ENCODE measurements at regions not wholly inside any gene's neighbourhood (a gene's known extent, or its start where the extent isn't known, plus 50 kb on each side); places are given as distances from the start of the nearest gene placed in this dataset.
A peak's percentile ranks its signal among the peaks of the same experiment; 100 is the strongest.
"Not testable (repeated sequence)": the region's sequence is repeated elsewhere in the genome, so short reads cannot be mapped to it uniquely, and the experiment has no call there.

GRCh38 chr9:115531410-115532125 is 413.6 kb upstream of the TNC start:
- H3K4me1 Mint-ChIP-seq: no peaks in the 10 kb centered on the region
- peaks cover 0 to 8% (median 3%) of the 10 kb centered on the region in 6 donors for H3K9me3 Mint-ChIP-seq
- H3K27ac Mint-ChIP-seq: no peak overlapping the region
- no peak for DNase-seq
- H3K36me3 Mint-ChIP-seq: no peaks in the 10 kb centered on the region
- no peak overlapping the region for H3K4me3 Mint-ChIP-seq
- H3K27me3 Mint-ChIP-seq (ENCODE audit: low read depth in 3 of 3): peaks cover 0 to 6% (median 0%) of the 10 kb centered on the region in 3 donors

- H3K4me3 Mint-ChIP-seq: no peak overlapping the region
- H3K27me3 Mint-ChIP-seq (ENCODE audit: low read depth in 3 of 3): peaks cover 0 to 6% (median 0%) of the 10 kb centered on the region in 3 donors
- no peak overlapping the region for H3K27ac Mint-ChIP-seq
- no peak for DNase-seq
- H3K4me1 Mint-ChIP-seq: no peaks in the 10 kb centered on the region
- no peaks in the 10 kb centered on the region for H3K36me3 Mint-ChIP-seq
- H3K9me3 Mint-ChIP-seq: peaks cover 0 to 11% (median 4%) of the 10 kb centered on the region in 6 donors
Observed at GRCh38 chr9:115533511-115533910, 415.6 kb upstream of the TNC start.

- peaks cover 0 to 15% (median under 1%) of the 10 kb centered on the region in 6 donors for H3K9me3 Mint-ChIP-seq
- DNase-seq: no peak
- no peak overlapping the region for H3K4me3 Mint-ChIP-seq
- no peaks in the 10 kb centered on the region for H3K36me3 Mint-ChIP-seq
- H3K4me1 Mint-ChIP-seq: no peaks in the 10 kb centered on the region
- H3K27me3 Mint-ChIP-seq (ENCODE audit: low read depth in 3 of 3): peaks cover 0 to 3% (median 0%) of the 10 kb centered on the region in 3 donors
- H3K27ac Mint-ChIP-seq: no peak overlapping the region
Observed at GRCh38 chr9:115540091-115540490, 422.1 kb upstream of the TNC start.

- H3K9me3 Mint-ChIP-seq: peaks cover 0 to 8% (median 0%) of the 10 kb centered on the region in 6 donors
- H3K4me3 Mint-ChIP-seq: no peak overlapping the region
- H3K4me1 Mint-ChIP-seq: no peaks in the 10 kb centered on the region
- peaks cover 0 to 5% (median 2%) of the 10 kb centered on the region in 3 donors for H3K27me3 Mint-ChIP-seq (ENCODE audit: low read depth in 3 of 3)
- no peak overlapping the region for H3K27ac Mint-ChIP-seq
- DNase-seq: no peak
- H3K36me3 Mint-ChIP-seq: no peaks in the 10 kb centered on the region
Observed at GRCh38 chr9:115543511-115543910, 425.6 kb upstream of the TNC start.

GRCh38 chr9:115548609-115549260 is 430.8 kb upstream of the TNC start:
- no peaks in the 10 kb centered on the region for H3K4me1 Mint-ChIP-seq
- peak overlapping the region in 1 of 6 donors; percentile 17 for H3K27ac Mint-ChIP-seq
- DNase-seq: no peak
- no peaks in the 10 kb centered on the region for H3K36me3 Mint-ChIP-seq
- no peak overlapping the region for H3K4me3 Mint-ChIP-seq
- H3K9me3 Mint-ChIP-seq: peaks cover 0 to 6% (median 0%) of the 10 kb centered on the region in 6 donors
- H3K27me3 Mint-ChIP-seq (ENCODE audit: low read depth in 3 of 3): peaks cover 0 to 5% (median 2%) of the 10 kb centered on the region in 3 donors

- no peak overlapping the region for H3K4me3 Mint-ChIP-seq
- H3K9me3 Mint-ChIP-seq: peaks cover 0 to 11% (median 1%) of the 10 kb centered on the region in 6 donors
- H3K4me1 Mint-ChIP-seq: no peaks in the 10 kb centered on the region
- H3K27me3 Mint-ChIP-seq (ENCODE audit: low read depth in 3 of 3): peaks cover 0 to 4% (median 2%) of the 10 kb centered on the region in 3 donors
- no peak for DNase-seq
- H3K27ac Mint-ChIP-seq: no peak overlapping the region
- no peaks in the 10 kb centered on the region for H3K36me3 Mint-ChIP-seq
Observed at GRCh38 chr9:115551396-115551795, 433.4 kb upstream of the TNC start.

- H3K4me3 Mint-ChIP-seq: no peak overlapping the region
- peaks cover 0 to 4% (median 0%) of the 10 kb centered on the region in 3 donors for H3K36me3 Mint-ChIP-seq
- H3K9me3 Mint-ChIP-seq: peaks cover 0 to 14% (median 9%) of the 10 kb centered on the region in 6 donors
- no peak for DNase-seq
- peaks cover 0 to 2% (median 0%) of the 10 kb centered on the region in 3 donors for H3K27me3 Mint-ChIP-seq (ENCODE audit: low read depth in 3 of 3)
- H3K27ac Mint-ChIP-seq: no peak overlapping the region
- no peaks in the 10 kb centered on the region for H3K4me1 Mint-ChIP-seq
Observed at GRCh38 chr9:115553060-115553773, 435.3 kb upstream of the TNC start.

- H3K9me3 Mint-ChIP-seq: peaks cover 0 to 14% (median 10%) of the 10 kb centered on the region in 6 donors
- no peak overlapping the region for H3K27ac Mint-ChIP-seq
- no peak for DNase-seq
- H3K4me1 Mint-ChIP-seq: no peaks in the 10 kb centered on the region
- H3K4me3 Mint-ChIP-seq: no peak overlapping the region
- peaks cover 0 to 2% (median 0%) of the 10 kb centered on the region in 3 donors for H3K27me3 Mint-ChIP-seq (ENCODE audit: low read depth in 3 of 3)
- peaks cover 0 to 4% (median 3%) of the 10 kb centered on the region in 3 donors for H3K36me3 Mint-ChIP-seq
Observed at GRCh38 chr9:115556432-115556831, 438.5 kb upstream of the TNC start.

- H3K4me3 Mint-ChIP-seq: no peak overlapping the region
- H3K27ac Mint-ChIP-seq: no peak overlapping the region
- H3K36me3 Mint-ChIP-seq: no peaks in the 10 kb centered on the region
- no peak for DNase-seq
- peaks cover 0 to 1% (median 0%) of the 10 kb centered on the region in 3 donors for H3K27me3 Mint-ChIP-seq (ENCODE audit: low read depth in 3 of 3)
- no peaks in the 10 kb centered on the region for H3K4me1 Mint-ChIP-seq
- H3K9me3 Mint-ChIP-seq: peaks cover 0 to 5% (median under 1%) of the 10 kb centered on the region in 6 donors
Observed at GRCh38 chr9:115575147-115575546, 457.2 kb upstream of the TNC start.

GRCh38 chr9:115585458-115585857 is 467.5 kb upstream of the TNC start:
- not testable (repeated sequence) for H3K27ac Mint-ChIP-seq, H3K36me3 Mint-ChIP-seq, DNase-seq, H3K9me3 Mint-ChIP-seq, H3K4me3 Mint-ChIP-seq, H3K4me1 Mint-ChIP-seq
- H3K27me3 Mint-ChIP-seq (ENCODE audit: low read depth in 3 of 3): peaks cover 2 to 10% (median 7%) of the 10 kb centered on the region in 3 donors

GRCh38 chr9:115587310-115587709 is 469.4 kb upstream of the TNC start:
- Mint-ChIP-seq H3K27ac (no peak overlapping the region), H3K4me3 (no peak overlapping the region), H3K36me3 (no peaks in the 10 kb centered on the region), H3K9me3 (peaks cover 0 to 7% (median 4%) of the 10 kb centered on the region in 6 donors), H3K27me3 (ENCODE audit: low read depth in 3 of 3) (peaks cover 2 to 9% (median 7%) of the 10 kb centered on the region in 3 donors), H3K4me1 (no peaks in the 10 kb centered on the region)
- DNase-seq: no peak

- H3K9me3 Mint-ChIP-seq: peaks cover 0 to 3% (median 0%) of the 10 kb centered on the region in 6 donors
- no peak overlapping the region for H3K27ac Mint-ChIP-seq
- no peaks in the 10 kb centered on the region for H3K36me3 Mint-ChIP-seq
- no peaks in the 10 kb centered on the region for H3K4me1 Mint-ChIP-seq
- no peak overlapping the region for H3K4me3 Mint-ChIP-seq
- no peak for DNase-seq
- peaks cover 0 to 5% (median 2%) of the 10 kb centered on the region in 3 donors for H3K27me3 Mint-ChIP-seq (ENCODE audit: low read depth in 3 of 3)
Observed at GRCh38 chr9:115590011-115590410, 472.1 kb upstream of the TNC start.

GRCh38 chr9:115591584-115591984 is 473.6 kb upstream of the TNC start:
- Mint-ChIP-seq H3K9me3 (peaks cover 0 to 3% (median 0%) of the 10 kb centered on the region in 6 donors), H3K36me3 (no peaks in the 10 kb centered on the region), H3K27ac (no peak overlapping the region), H3K27me3 (ENCODE audit: low read depth in 3 of 3) (peaks cover 0 to 5% (median 2%) of the 10 kb centered on the region in 3 donors), H3K4me3 (no peak overlapping the region), H3K4me1 (no peaks in the 10 kb centered on the region)
- no peak for DNase-seq
